B cell (primary cell): ENCODE measurements at regions not wholly inside any gene's neighbourhood (a gene's known extent, or its start where the extent isn't known, plus 50 kb on each side); places are given as distances from the start of the nearest gene placed in this dataset.

Experiments
- EZH2 ChIP-seq: IDR thresholded peaks from 2 replicates; pipeline ENCODE4 v1.6.1; 2012; ENCODE audit warnings: borderline replicate concordance, low read depth, mild to moderate bottlenecking, moderate library complexity, low read length; ENCODE audit not compliant: insufficient read depth, poor library complexity, severe bottlenecking
- TF ChIP-seq, protein P1 (sequence below): fragments of 200-600 bp; IDR thresholded peaks from one replicate; pipeline ENCODE4 v1.8.0; 2022; ENCODE audit warnings: antibody characterized with exemption, mild to moderate bottlenecking

DNA sequence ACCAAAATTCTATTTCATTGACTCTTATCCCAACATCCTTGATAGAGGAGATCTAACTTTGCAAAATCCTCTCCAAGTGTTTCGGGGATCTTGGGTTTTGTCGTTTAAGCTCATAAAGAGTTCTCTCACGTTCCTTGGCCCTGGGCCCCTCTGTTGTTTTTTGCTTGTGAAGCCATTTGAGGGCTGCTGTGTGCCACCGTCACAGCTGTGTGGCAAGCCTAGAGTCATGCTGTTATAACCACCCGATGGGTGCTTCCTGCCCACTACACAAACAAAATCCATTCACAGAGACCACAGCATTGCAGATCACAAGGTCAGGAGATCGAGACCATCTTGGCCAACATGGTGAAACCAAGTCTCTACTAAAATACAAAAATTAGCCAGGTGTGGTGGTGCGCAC, 154.1 kb downstream of the ADSS2 start:
- TF ChIP-seq, protein P1, sequence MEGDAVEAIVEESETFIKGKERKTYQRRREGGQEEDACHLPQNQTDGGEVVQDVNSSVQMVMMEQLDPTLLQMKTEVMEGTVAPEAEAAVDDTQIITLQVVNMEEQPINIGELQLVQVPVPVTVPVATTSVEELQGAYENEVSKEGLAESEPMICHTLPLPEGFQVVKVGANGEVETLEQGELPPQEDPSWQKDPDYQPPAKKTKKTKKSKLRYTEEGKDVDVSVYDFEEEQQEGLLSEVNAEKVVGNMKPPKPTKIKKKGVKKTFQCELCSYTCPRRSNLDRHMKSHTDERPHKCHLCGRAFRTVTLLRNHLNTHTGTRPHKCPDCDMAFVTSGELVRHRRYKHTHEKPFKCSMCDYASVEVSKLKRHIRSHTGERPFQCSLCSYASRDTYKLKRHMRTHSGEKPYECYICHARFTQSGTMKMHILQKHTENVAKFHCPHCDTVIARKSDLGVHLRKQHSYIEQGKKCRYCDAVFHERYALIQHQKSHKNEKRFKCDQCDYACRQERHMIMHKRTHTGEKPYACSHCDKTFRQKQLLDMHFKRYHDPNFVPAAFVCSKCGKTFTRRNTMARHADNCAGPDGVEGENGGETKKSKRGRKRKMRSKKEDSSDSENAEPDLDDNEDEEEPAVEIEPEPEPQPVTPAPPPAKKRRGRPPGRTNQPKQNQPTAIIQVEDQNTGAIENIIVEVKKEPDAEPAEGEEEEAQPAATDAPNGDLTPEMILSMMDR = no peak
- TF ChIP-seq EZH2 = no peak
